ENCODE measurements at regions not wholly inside any gene's neighbourhood (a gene's known extent, or its start where the extent isn't known, plus 50 kb on each side); places are given as distances from the start of the nearest gene placed in this dataset.

DNA sequence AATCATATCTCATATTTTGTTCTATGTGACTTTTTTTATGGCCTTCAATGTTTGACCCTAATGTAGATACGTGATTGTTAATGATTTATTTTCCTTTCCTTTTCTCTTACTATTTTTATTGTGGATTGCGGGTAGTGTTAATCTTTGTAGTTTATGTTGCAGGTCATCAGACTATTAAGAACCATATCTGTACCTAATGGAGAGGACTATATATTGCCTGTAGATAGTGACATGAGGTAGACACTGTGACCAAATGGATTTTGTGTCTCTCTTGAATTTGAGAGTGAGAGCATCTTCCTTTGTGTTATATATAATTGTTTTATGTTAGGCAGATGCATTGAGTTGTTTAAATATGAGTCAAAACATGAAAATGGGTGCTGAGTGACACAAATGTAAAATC lies 543.4 kb upstream of the MGAT4C start:
- Histone ChIP-seq H3K27me3 (ENCODE audit: control insufficient read depth, insufficient read depth, low read length) (no peaks in the 10 kb centered on the region), H3K4me3 (ENCODE audit: low read depth, low read length) (no peak overlapping the region), H3K36me3 (ENCODE audit: control insufficient read depth, insufficient read depth, low read length) (no peaks in the 10 kb centered on the region)
- ChIA-PET CTCF (no interaction called here), POLR2A (no interaction called here)
- TF ChIP-seq CTCF (IDR thresholded peaks at IDR 0.05; ENCODE audit: insufficient read depth, low read depth, low read length): no peak
- DNase-seq (ENCODE audit: low read depth): no peak

DNA sequence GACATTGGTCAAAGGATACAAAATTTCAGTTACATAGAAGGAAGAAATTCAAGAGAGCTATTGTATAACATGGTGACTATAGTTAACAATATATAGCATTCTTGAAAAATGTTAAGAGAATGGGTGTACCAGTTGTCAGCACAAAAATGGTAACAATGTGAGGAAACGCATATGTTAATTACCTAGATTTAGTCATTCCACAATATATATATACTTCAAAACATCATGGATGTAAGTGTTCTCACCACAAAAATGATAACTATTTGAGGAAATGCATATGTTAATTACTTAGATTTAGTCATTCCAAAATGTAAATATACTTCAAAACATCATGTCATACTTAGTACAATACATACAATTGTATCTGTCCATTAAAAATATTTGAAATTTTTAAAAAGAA lies 540.4 kb upstream of the MGAT4C start:
- no peaks in the 10 kb centered on the region for H3K36me3 ChIP-seq (ENCODE audit: control insufficient read depth, insufficient read depth, low read length)
- DNase-seq (ENCODE audit: low read depth): no peak
- TF ChIP-seq CTCF (IDR thresholded peaks at IDR 0.05; ENCODE audit: insufficient read depth, low read depth, low read length): no peak
- H3K4me3 ChIP-seq (ENCODE audit: low read depth, low read length): no peak overlapping the region
- POLR2A ChIA-PET: no interaction called here
- H3K27me3 ChIP-seq (ENCODE audit: control insufficient read depth, insufficient read depth, low read length): no peaks in the 10 kb centered on the region
- CTCF ChIA-PET: no interaction called here

GRCh38 chr12:86788661-86789060 lies 532.5 kb upstream of the MGAT4C start:
- ChIA-PET CTCF (no interaction called here), POLR2A (no interaction called here)
- Histone ChIP-seq H3K4me3 (ENCODE audit: low read depth, low read length) (no peak overlapping the region), H3K36me3 (ENCODE audit: control insufficient read depth, insufficient read depth, low read length) (no peaks in the 10 kb centered on the region), H3K27me3 (ENCODE audit: control insufficient read depth, insufficient read depth, low read length) (no peaks in the 10 kb centered on the region)
- no peak for DNase-seq (ENCODE audit: low read depth)
- no peak for TF ChIP-seq CTCF (IDR thresholded peaks at IDR 0.05; ENCODE audit: insufficient read depth, low read depth, low read length)

GRCh38 chr12:86787419-86787818 lies 531.2 kb upstream of the MGAT4C start:
- Histone ChIP-seq H3K27me3 (ENCODE audit: control insufficient read depth, insufficient read depth, low read length) (no peaks in the 10 kb centered on the region), H3K36me3 (ENCODE audit: control insufficient read depth, insufficient read depth, low read length) (no peaks in the 10 kb centered on the region), H3K4me3 (ENCODE audit: low read depth, low read length) (no peak overlapping the region)
- TF ChIP-seq CTCF (IDR thresholded peaks at IDR 0.05; ENCODE audit: insufficient read depth, low read depth, low read length): no peak
- POLR2A ChIA-PET: no interaction called here
- no peak for DNase-seq (ENCODE audit: low read depth)
- CTCF ChIA-PET: interaction anchor here (0.7 kb wide), 1 partner anchor 127 kb away, joined by 4 read pairs; no protein-coding TSS in a partner anchor

GRCh38 chr12:86777325-86777724 lies 521.1 kb upstream of the MGAT4C start:
- POLR2A ChIA-PET: no interaction called here
- DNase-seq (ENCODE audit: low read depth): no peak
- H3K4me3 ChIP-seq (ENCODE audit: low read depth, low read length): no peak overlapping the region

More at GRCh38 chr12:86777325-86777724, 521.1 kb upstream of the MGAT4C start:
- Histone ChIP-seq H3K27me3 (ENCODE audit: control insufficient read depth, insufficient read depth, low read length) (no peaks in the 10 kb centered on the region), H3K36me3 (ENCODE audit: control insufficient read depth, insufficient read depth, low read length) (no peaks in the 10 kb centered on the region)
- no peak for TF ChIP-seq CTCF (IDR thresholded peaks at IDR 0.05; ENCODE audit: insufficient read depth, low read depth, low read length)
- CTCF ChIA-PET: no interaction called here
